MCF 10A (cell line): ENCODE measurements at regions not wholly inside any gene's neighbourhood (a gene's known extent, or its start where the extent isn't known, plus 50 kb on each side); places are given as distances from the start of the nearest gene placed in this dataset.

Experiments used
- BruUV-seq: library from RNA; stranded (reverse); fragments of 400-500 nt; replicated peaks from 2 replicates; lab custom pipeline; 2021; lab: Mats Ljungman, UMichigan
- CTCF ChIA-PET: fragments of 300-600 bp; sonication (Branson Sonifier 250); formaldehyde crosslinking; extraction: SDS; loops from one replicate; lab custom pipeline; 2021; ENCODE audit warnings: antibody characterized with exemption, inconsistent platforms; lab: Yijun Ruan, JAX
- POLR2A ChIA-PET: fragments of 300-600, 350-650 bp; sonication (Branson Sonifier 250); formaldehyde crosslinking; extraction: SDS; loops from one replicate; lab custom pipeline; 2020; ENCODE audit warnings: antibody characterized with exemption, inconsistent platforms; lab: Yijun Ruan, JAX
- DNase-seq: peaks from one replicate; pipeline ENCODE4 v3.0.0-alpha.2; 2018; ENCODE audit not compliant: unreplicated experiment
- H3K27ac Mint-ChIP-seq: one replicate; pipeline ENCODE4 v1.8.0; 2022; ENCODE audit warnings: mild to moderate bottlenecking, low read depth, mixed read lengths; ENCODE audit not compliant: unreplicated experiment
- H3K27me3 Mint-ChIP-seq: one replicate; pipeline ENCODE4 v1.8.0; 2022; ENCODE audit warnings: mixed read lengths; ENCODE audit not compliant: insufficient read depth, unreplicated experiment
- H3K36me3 Mint-ChIP-seq: one replicate; pipeline ENCODE4 v1.8.0; 2022; ENCODE audit warnings: mild to moderate bottlenecking, moderate library complexity, mixed read lengths; ENCODE audit not compliant: insufficient read depth, unreplicated experiment
- H3K4me1 Mint-ChIP-seq: one replicate; pipeline ENCODE4 v1.8.0; 2022; ENCODE audit warnings: mixed read lengths; ENCODE audit not compliant: insufficient read depth, unreplicated experiment
- H3K4me3 Mint-ChIP-seq: one replicate; pipeline ENCODE4 v1.8.0; 2022; ENCODE audit warnings: mild to moderate bottlenecking, moderate library complexity, mixed read lengths; ENCODE audit not compliant: unreplicated experiment
- H3K9me3 Mint-ChIP-seq: one replicate; pipeline ENCODE4 v1.8.0; 2022; ENCODE audit warnings: mixed read lengths; ENCODE audit not compliant: unreplicated experiment
- intact Hi-C: fragments of 100-400 bp; cut with micrococcal nuclease; formaldehyde crosslinking; loops from 2 replicates; pipeline ENCODE4 v1.14.1; 2022
- TF ChIP-seq, protein P1 (sequence below): fragments of 200-600 bp; IDR thresholded peaks from one replicate; pipeline ENCODE4 v1.8.0; 2022; ENCODE audit warnings: antibody characterized with exemption, mild to moderate bottlenecking; ENCODE audit not compliant: unreplicated experiment

- H3K4me1 Mint-ChIP-seq: no peaks in the 10 kb centered on the region
- CTCF ChIA-PET: interaction anchor here (1.1 kb wide), 1 partner anchor 229 kb away, joined by 4 read pairs; no protein-coding TSS in a partner anchor
- DNase-seq: no peak
- no TSS peak for BruUV-seq
- H3K36me3 Mint-ChIP-seq: no peaks in the 10 kb centered on the region
- intact Hi-C loops: no loop called here
- H3K27me3 Mint-ChIP-seq: no peaks in the 10 kb centered on the region
- peaks cover 30% of the 10 kb centered on the region for H3K9me3 Mint-ChIP-seq
- TF ChIP-seq, protein P1, sequence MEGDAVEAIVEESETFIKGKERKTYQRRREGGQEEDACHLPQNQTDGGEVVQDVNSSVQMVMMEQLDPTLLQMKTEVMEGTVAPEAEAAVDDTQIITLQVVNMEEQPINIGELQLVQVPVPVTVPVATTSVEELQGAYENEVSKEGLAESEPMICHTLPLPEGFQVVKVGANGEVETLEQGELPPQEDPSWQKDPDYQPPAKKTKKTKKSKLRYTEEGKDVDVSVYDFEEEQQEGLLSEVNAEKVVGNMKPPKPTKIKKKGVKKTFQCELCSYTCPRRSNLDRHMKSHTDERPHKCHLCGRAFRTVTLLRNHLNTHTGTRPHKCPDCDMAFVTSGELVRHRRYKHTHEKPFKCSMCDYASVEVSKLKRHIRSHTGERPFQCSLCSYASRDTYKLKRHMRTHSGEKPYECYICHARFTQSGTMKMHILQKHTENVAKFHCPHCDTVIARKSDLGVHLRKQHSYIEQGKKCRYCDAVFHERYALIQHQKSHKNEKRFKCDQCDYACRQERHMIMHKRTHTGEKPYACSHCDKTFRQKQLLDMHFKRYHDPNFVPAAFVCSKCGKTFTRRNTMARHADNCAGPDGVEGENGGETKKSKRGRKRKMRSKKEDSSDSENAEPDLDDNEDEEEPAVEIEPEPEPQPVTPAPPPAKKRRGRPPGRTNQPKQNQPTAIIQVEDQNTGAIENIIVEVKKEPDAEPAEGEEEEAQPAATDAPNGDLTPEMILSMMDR: no peak
- POLR2A ChIA-PET: no interaction called here
- H3K27ac Mint-ChIP-seq: no peak overlapping the region
- no peak overlapping the region for H3K4me3 Mint-ChIP-seq
Measured at GRCh38 chr5:174649391-174649790, 75.0 kb upstream of the MSX2 start.

GRCh38 chr5:174654442-174654841 lies 69.9 kb upstream of the MSX2 start:
- TF ChIP-seq, protein P1: no peak
- POLR2A ChIA-PET: no interaction called here
- Mint-ChIP-seq H3K36me3 (no peaks in the 10 kb centered on the region), H3K27ac (no peak overlapping the region), H3K4me1 (no peaks in the 10 kb centered on the region), H3K9me3 (no peaks in the 10 kb centered on the region), H3K27me3 (no peaks in the 10 kb centered on the region), H3K4me3 (no peak overlapping the region)
- DNase-seq: no peak
- BruUV-seq: no TSS peak
- CTCF ChIA-PET: no interaction called here
- intact Hi-C loops: no loop called here

DNA sequence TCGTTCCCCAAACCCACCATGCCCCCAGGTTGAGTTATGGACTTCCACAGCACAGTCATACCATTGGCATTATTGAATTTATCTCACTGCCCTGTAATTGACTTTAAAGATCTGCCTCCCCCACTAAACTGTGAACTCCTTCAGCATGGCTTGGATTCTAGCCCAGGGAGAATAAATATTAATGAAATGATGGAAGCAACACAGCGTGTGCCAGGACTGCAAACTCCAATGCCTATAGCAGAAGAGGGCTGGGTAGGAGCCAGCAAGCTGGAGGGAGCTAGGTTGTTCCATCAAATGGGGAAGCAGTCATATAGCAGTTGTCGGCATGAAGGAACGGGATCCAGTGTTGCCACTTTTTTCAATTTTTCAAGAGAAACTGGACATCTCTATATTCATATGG lies 69.0 kb upstream of the MSX2 start:
- H3K27me3 Mint-ChIP-seq: no peaks in the 10 kb centered on the region
- H3K4me3 Mint-ChIP-seq: no peak overlapping the region
- no peak overlapping the region for H3K27ac Mint-ChIP-seq
- intact Hi-C loops: no loop called here
- no TSS peak for BruUV-seq
- TF ChIP-seq, protein P1: no peak
- no peaks in the 10 kb centered on the region for H3K4me1 Mint-ChIP-seq
- no peaks in the 10 kb centered on the region for H3K9me3 Mint-ChIP-seq
- CTCF ChIA-PET: no interaction called here
- DNase-seq: no peak
- H3K36me3 Mint-ChIP-seq: no peaks in the 10 kb centered on the region
- POLR2A ChIA-PET: no interaction called here

DNA sequence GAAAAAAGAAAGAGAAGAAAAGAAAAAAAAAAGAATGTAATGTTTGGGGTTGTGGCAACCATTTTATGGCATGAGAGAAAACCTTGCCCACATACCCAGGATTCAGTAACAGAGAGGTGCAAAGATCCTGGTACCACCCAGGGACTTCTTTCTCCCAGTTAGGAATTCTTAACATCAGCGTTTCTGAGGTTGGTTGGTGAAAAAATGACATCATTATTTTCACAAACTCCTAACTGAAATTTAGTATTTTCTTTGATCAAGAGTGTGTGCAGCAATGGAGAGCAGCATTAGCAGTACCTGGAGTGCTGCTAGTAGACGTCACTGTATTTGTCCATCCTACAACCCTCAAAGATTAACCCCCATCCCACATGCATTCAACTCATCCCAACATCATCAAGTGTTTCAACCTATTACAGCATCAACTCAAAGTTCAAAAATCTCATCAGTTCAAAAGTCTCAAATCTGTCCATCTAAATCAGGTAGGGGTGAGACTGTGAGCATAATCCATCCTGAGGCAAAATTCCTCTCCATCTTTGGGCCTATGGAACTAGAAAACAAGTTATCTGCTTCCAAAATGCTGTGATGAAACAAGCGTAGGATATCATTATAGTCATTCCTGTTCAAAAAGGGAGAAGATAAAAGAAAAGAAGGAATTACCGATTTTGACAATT lies 60.1 kb upstream of the MSX2 start:
- Mint-ChIP-seq H3K27ac (no peak overlapping the region), H3K27me3 (no peaks in the 10 kb centered on the region), H3K4me3 (no peak overlapping the region), H3K4me1 (no peaks in the 10 kb centered on the region), H3K9me3 (no peaks in the 10 kb centered on the region), H3K36me3 (no peaks in the 10 kb centered on the region)
- POLR2A ChIA-PET: no interaction called here
- BruUV-seq: no TSS peak
- intact Hi-C loops: no loop called here
- CTCF ChIA-PET: no interaction called here
- TF ChIP-seq, protein P1: no peak
- DNase-seq: no peak
